ENCODE measurements at regions not wholly inside any gene's neighbourhood (a gene's known extent, or its start where the extent isn't known, plus 50 kb on each side); places are given as distances from the start of the nearest gene placed in this dataset.
A peak's percentile ranks its signal among the peaks of the same experiment; 100 is the strongest.

DNA sequence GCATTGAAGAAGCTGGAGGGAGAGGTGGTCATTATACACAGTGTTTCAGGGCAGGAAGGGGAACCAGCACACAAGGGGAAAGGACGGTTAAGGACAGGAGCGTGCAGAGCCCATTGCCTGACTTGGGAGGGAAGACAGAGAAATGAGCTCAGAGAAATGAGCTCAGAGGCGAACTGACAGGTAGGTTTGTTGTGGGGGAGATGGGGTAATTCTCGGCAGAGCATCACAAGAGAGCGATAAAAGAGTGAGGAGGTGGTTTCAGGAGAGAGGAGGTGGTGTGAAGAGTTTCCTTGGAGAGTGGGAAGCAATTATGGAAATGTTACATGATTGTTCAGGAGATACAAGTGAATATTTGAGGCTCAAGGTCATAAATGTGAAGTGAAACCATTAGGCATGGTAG lies 61.0 kb downstream of the MRGPRX1 start:
- no peak for DNase-seq (ENCODE audit: low read depth in 2 of 2)

DNA sequence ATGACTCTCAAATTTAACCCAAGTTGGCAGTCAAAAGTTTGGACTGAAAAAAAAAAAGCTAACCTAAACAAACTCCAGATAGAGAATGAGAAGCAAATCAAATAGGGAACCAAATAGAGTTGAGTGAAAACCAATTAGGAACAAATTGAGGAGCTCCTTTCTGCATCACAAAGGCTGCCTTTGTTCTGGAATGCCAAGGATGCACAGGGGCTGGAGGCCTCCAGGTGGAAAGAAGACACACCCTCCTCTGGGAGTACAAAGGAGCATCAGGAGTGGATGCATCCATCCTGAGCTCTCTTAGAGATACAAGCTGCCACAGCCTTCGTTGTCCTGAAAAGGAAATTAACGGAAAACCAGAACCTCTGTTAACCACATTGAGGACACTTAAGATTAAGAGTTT lies 73.3 kb downstream of the MRGPRX1 start:
- no peak for DNase-seq (ENCODE audit: low read depth in 2 of 2)

- no peak for DNase-seq (ENCODE audit: low read depth in 2 of 2)
These were observed 73.7 kb upstream of the PTPN5 start for GRCh38 chr11:18865261-18865660.

DNA sequence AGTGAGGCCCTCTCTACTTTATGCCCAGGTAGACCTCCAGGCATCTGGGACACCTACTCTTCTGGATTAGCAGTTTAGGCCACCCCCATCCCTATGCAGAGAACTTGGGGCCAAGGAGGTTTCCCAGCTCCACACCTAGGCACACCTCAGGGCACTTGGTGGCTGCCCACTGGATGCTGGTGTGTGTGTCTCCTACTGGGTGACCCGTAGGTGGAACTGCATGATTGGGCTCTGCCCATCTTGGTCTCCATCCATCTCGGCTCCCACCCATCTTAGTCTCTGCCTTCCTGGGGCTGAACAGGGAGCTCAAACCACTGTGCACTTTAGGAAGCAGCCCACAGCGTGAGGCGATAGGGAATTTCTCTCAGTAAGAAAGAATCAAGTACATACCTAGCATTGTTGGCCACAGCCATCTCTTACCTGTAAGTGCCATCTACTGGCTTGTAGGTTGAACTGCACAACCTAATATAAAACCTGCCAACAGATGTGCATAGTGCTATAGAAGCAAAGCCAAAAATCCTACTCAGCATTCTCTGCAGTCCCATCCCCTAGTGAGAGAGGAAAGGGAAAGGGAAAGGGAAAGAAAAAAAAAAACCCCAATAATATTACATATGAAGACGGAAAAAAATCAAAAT lies 61.6 kb upstream of the PTPN5 start:
- peak; percentile 24 to 43 for DNase-seq (ENCODE audit: low read depth in 2 of 2)

DNA sequence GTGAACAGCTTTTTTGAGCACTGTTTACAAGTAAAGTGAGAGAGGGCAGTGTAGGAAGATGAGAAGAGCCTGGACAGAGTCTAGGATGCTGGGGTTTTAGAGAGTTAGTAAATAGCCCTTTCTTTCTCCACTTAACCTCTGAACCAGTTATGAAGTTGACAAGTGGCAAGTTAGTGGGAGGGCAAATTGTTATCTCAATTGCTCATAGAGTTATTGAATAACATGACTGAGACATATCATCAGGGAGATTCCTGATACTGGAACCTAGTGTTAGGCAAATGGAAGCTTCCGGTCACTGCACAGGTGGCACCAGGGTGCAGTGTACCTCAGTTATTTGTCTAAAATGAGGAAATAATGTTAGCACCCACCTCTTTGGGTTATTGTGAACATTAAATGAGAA lies 57.8 kb upstream of the PTPN5 start:
- no peak for DNase-seq (ENCODE audit: low read depth in 2 of 2)

GRCh38 chr11:18844753-18845367 lies 53.3 kb upstream of the PTPN5 start:
- peak; percentile 17 to 50 for DNase-seq (ENCODE audit: low read depth in 2 of 2)

Measured in dermis microvascular lymphatic vessel endothelial cell (primary cell).